Stimulated activated CD4-positive, alpha-beta T cell treated with anti-CD3 and anti-CD28 coated beads, Interleukin-4, amount 100 ng/mL, for 24 hours (primary cell): ENCODE measurements at regions not wholly inside any gene's neighbourhood (a gene's known extent, or its start where the extent isn't known, plus 50 kb on each side); places are given as distances from the start of the nearest gene placed in this dataset.

Experiments used
- DNase-seq: peaks from one replicate; pipeline ENCODE4 v3.0.0-alpha.2; 2020

DNA sequence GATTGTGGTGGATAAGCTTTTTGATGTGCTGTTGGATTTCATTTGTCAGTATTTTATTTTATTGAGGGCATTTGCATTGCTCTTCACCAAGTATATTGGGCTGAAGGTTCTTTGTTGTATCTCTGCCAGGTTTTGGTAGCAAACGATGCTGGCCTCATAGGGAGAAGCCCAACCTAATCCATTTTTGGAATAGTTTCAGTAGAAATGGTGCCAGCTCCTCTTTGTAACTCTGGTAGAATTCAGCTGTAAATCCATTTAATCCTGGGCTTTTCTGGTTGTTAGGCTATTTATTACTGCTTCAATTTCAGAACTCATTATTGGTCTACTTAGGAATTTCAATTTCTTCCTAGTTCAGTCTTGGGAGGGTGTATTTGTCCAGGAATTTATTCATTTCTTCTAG lies 309.8 kb upstream of the SETBP1 start:
- DNase-seq, result no peak

DNA sequence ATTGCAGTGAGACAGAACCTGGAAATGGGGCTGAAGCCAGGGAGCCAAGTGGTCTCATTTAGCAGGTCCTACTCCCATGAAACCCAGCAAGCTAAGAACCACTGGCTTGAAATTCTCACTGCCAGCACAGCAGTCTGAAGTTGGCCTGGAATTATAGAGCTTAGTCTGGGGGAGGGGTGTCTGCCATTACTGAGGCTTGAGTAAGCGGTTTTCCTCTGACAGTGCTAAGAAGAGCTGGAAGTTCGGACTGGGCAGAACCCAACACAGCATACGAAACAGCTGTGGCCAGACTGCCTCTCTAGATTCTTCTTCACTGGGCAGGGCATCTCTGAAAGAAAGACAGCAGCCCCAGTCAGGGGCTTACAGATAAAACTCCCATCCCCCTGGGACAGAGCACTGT lies 305.7 kb upstream of the SETBP1 start:
- DNase-seq, result no peak

DNA sequence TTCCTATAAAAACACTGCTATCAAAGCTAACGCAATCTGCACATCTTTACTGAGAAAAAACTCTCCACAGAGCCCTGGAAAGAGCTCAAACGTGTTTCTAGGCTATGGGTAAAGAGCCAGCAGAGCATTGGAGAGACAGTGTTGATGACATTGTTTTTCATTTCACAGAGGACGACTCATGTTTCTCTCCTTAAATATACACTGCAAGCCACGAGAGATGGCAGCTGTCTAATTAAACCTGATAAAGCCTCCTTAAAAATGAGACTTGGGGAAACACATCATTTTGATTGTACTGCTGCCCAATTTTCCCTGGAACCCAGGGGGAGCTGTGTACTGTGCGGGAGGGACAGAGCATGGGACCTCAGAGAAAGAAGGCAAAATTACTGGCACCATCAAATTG lies 294.3 kb upstream of the SETBP1 start:
- no peak for DNase-seq

DNA sequence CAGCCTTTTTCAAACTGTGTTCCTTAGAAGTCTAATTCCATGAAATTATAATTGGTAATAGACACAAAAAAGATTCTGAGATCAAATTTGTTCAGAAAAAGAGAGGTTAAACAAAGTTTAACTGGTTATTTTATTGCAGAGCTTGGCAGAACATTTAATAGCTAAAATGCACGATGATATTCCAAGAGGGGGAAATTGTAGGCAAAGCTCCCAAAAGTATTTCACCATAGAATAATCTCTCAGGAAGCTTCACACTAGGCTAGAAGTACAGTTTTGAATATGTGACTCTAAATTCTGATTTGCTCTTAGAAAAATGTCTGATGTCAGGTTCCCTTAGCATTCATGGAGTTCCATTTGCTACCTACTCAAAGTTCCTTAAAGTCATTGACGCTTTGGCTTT lies 292.4 kb upstream of the SETBP1 start:
- DNase-seq, result no peak

DNA sequence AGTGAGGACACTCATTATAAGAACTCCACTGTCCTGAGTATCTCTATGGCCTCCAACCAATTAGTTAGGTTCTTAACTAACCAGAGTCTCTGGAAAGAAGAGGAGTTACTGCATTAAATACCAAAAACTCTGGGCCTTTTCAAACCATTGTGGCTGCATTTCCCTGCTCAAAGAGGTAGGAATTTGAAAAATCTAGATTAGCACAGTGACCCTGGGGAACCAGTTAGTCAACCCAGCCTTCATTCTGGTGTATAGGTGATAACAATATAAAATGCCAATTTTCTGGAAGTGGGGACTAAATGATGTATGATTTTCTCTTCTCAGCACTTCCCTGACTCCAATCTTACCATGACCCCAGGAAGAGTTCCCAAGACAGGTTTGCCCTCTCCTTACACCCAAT lies 287.8 kb upstream of the SETBP1 start:
- DNase-seq, result no peak

DNA sequence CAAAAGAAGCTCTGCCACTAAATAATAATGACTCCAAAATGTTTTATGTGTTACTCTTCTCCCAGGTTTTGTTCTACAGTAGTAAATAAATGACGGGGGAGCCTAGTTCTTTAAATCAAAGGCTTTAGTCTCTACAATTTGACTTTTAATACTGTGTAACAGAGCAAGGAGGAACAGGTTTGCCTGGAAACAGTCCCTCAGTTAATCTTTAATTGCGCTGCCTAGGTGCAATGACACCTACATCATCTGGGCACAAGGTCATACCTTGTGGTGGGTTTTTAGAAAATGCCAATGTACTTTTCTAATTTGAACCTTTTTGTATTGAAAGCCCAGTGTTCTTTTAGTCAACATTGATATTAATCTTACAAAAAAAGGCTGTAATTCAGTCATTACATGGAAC lies 287.3 kb upstream of the SETBP1 start:
- no peak for DNase-seq

DNA sequence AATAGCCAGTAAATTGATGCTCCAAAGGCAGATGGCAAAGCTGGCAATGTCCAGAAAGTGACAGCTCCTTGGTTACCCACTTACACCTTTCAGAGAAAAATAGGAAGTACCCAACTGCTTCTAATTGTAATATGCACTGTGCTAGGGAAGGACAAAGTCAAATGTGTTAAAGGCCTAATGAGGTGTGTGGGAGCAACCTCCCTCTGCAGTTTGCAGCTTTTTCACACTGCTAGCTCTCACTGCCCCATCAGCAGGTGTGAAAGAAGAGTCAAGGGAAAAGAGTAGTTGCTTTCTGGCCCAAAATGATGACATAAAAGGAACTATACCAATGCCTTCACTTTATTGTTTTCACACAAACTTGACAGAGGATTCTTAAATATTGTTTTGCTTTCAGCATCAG lies 284.1 kb upstream of the SETBP1 start:
- no peak for DNase-seq

DNA sequence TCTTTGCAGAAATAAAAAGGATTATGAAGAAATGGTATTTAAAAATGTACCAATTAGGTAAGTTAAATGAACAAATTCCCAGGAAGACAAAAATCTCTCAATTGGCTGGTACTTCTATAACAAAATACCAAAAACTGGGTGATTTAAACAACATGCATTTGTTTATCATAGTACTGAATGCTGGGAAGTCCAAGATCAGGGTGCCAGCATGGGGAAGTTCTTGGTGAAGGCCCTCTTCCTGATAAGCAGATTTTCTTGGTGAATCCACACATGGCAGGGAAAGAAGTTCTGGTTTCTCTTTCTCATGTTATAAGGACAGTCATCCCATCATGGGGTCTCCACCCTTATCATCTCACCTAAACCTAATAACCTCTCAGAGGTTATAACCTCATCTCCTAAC lies 271.6 kb upstream of the SETBP1 start:
- DNase-seq, result no peak

DNA sequence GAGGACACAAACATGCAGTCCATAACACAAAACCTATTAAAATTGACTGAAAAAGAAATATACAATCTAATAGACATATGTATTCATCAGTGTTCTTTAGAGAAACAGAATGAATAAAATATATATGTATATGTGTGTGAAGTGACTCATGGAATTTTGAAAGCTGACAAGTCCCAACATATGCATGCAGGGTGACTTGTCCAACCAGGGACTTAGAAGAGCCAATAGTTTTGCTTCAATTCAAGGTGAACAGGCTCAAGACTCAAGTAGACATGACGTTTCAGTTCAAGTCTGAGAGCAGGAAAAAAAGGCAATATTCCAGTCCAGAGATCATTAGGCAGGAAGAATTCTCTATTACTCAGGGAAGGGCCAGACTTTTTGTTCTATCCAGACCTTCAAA lies 271.2 kb upstream of the SETBP1 start:
- no peak for DNase-seq

DNA sequence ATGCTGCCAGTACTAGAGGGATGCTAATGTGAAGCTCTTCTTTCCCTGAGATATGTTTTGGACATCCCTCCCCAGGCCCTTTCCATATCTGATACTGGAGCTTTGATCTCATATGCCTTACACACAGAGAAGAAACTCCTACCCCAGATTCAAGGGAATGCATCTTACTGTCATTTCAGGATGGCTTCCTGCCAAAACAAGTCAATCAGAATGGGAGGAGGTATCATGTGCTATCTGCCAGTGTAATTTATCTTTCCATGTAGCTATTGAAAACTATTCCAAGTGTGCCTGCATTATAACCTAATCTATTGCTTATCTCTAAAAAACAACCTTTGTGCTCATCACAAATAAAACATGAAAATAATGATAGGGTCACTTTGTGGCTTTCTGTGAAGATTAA lies 269.9 kb upstream of the SETBP1 start:
- no peak for DNase-seq

DNA sequence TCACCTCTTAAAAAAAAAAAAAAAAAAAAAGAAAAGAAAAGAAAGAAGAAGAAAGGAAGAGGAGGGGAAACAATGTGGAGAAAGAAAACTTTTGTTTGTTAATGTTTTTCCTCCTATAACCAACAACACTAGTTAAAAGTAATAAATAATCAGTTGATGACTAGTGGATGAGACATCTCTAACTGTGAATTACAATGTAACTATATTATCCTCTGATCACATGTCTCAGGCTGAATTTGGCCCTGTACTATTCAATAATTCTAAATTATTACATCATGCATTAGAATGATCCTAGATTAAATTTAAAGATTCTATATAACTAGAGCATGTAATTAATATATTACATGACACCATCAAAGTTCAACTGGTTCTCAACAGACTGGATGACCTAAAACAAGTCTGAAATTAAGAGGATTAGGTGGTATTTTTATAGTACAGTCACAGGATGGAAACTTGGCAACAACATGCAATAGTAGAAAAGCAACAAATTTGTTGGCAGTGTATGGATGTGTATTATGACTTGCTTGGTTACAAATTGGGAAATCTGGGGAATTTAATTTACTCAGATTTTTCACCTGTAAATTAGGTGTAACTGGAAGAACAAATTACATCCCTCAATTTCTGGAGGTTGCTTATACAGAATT lies 269.3 kb upstream of the SETBP1 start:
- DNase-seq, result no peak

DNA sequence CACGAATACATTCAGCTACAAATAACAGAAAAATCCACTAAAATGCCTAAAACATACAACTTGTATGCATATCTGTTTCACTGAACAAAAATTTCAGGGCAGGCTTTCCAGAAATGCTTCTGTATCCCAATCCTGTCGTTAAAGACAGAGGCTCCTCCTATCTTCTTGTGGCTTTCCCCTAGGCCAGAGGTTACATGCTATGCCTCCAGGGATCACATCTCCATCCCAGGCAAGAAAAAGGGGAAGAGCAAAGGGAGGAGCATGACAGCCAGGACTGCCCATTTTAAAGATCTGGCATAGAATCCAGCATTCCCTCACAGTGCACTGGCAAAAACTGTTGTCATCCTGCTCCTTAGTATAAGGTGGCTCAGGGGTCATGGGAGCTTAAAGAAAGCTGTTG lies 268.7 kb upstream of the SETBP1 start:
- no peak for DNase-seq

DNA sequence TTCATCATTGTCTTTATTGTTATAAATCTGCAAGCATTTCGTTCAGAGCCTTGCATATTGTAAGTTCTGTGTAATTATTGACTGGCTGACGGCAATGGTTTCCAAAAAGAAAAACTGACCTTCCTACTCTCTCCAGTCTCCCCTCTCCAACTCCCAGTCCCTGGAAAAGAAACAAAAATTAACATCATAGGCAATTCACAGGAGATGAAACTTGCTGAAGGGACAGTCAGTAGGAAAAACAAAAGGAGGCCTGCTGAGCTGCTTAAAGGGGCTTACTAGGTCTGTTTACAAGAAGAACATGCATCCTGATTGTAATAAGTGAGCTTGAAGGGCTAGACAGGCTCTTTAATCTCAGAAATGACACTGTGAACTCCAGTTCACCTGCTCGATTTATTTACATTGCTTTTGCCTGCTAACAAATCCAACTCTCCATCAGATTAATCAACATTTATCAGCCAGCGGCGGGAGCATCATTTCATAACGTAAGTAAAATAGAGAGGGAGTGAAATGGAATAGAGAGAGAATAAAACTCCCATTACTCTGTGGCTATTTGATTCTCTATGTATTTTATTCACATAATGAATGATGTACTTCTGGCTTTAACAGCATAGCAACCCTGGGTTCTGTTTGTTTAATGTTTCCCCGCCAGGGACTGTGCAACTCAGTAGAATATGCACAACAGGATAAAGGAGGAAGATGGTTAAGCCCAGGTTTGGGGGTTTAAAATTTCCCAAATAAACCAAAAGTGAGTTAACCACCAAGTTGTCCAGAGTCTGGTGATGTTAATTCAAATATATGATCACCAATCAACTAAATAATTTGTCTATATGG lies 256.7 kb upstream of the SETBP1 start:
- no peak for DNase-seq

DNA sequence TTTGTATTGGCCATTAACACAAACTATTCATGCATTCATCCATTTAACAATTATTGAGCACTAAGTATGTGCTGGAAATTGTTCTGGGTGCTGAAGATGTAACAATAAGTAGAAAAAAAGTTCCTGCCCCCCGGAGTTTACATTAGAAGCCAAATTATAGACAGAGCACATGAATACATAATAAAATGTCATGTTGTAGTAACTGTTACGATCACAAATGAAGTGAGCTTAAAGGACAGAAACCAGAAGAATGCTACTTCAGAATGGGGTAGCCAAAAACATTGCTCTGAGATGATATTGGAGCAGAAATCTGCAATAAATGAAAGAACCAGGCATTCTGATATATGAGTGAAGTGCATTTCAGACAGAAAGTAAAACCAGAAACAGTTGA lies 256.0 kb upstream of the SETBP1 start:
- DNase-seq, result no peak

DNA sequence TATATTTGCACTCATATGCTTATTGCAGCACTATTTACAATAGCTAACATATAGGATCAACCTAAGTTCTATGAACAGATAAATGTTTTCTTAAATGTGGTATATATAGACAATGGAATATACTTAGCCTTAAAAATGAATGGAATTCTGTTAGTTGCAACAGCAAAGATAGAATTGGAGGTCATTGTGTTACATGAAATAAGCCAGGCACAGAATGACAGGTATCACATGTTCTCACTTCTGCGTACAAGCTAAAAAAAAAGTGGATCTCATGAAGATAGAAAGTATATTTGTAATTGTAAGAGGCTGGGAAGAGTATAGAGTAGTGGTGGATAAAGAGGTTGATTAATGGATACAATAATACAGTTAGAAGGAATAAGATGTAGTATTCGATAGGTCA lies 255.5 kb upstream of the SETBP1 start:
- DNase-seq, result no peak

DNA sequence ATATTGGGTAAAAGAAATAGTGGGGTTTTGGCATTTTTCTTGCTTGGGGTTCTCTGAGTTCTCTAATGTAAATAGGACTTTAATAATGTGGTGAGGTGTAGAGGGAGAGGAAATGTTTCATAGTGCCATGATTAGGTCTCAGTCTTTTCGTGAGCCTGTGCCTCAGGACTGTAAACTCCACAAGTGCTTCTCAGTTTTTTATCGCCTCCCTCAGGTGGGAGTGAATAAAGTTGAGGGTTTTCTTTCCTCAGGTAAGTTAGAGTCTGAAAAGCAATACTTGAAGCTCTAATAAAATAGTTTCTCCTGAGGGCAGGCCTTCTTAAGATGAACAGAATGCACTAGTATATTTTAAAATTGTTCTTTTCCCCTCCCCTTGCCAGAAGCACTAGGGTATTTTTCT lies 243.1 kb upstream of the SETBP1 start:
- no peak for DNase-seq

DNA sequence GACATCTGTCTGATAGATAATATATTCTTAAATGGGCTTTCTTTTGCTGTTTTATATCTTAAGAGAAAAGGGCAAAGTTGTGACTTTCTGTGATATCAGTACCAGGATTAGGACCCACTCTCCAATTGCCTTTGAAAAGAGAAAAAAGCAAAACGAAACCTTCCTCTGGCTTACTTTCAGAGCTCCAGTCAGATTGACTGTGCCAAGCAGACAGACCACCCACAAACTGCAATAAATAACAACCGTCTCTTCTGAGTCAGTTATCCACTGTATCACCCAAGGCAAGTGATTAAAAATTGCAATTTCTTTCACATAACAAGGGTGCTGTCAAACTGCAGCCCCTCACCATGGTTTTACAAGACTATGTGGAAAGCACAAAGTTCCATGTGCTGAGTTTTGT lies 230.5 kb upstream of the SETBP1 start:
- DNase-seq, result no peak

DNA sequence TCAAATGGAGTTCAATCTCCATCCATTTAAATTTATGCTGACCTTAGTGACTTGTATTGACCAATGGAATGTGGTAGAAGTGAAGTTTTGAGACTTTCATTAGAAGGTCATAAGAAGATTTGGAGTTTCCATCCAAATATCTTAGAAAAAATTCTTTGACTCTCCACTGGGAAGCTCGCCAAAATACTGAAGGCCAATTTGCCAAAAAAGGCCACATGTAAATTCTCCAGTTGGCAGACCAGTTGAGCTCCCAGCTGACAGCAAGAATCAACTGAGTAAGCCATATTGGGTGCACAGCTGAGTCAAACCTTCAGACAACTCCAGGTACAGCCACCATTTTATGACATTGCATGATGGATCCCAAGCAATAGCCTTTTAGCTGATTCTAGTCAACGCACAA lies 228.3 kb upstream of the SETBP1 start:
- DNase-seq, result no peak

DNA sequence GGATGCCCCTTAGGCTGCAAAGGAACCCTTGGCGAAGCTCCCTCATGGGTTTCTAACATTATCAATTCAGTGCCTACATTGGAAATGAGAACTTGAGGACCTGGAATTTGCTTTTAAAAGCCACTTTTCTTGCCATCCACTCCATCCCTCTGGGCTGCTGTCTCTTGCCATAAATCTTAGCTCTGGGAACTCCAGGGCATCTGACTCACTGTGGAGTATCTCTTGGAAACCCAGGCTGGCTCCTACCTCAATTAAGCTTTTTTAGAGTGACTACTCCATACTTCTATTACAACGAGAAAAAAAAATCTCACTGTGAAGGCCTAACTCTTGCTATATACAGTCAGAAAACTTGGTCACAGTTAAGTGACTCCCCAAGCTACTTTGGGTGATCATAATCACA lies 227.2 kb upstream of the SETBP1 start:
- DNase-seq, result no peak

DNA sequence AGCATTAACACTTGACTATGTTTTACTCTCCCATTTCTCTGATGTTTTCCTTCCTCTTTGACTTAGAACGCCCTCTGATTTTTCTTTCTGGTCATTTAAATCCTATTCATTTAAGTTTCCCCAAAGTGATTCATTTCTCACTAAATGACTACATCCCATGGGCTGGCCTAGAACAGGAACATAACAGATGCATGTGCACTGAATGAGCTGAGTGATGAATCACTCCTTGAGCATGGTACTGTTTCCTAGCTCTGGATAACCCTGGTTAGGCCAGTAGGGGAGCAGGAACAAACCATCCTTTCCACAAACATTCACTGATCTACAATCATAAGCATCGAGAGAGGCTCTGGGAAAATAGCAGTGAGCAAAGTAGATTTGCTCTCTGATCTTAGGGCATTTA lies 221.9 kb upstream of the SETBP1 start:
- no peak for DNase-seq

DNA sequence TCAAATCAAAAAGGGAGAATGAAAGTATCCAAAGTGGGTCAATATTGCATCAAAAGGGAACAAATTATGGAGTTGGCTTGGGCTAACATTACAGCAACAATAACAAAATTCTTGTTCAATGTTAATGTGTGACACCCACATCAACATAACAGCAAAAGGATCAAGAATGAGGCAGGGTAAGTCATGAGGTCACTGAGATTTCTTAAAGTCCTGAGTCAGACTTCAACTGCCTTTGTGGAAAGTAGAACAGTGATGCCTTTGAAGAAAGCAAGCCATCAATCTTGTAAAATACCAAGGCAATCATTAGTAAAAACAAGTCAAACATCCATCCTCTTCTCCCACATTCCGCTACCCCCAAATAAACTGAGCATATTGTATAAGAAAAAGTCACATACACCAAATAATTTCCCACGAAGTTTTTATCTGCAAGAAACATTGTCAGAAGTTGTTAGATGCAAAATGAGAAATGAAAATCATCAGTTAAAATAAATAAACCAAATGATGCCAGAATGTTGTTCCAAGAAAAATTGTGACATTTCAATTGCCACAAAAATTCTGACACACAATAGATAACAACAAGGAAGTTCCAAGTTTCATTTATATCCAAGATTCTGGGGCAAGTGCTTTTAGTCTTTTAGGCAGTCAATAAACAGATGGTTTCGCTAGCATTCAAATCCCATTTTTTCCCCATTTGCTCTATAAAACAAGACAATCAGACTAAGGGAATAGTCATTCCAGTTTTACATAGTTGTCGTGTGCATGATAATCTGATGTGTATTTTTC lies 216.1 kb upstream of the SETBP1 start:
- DNase-seq, result no peak

DNA sequence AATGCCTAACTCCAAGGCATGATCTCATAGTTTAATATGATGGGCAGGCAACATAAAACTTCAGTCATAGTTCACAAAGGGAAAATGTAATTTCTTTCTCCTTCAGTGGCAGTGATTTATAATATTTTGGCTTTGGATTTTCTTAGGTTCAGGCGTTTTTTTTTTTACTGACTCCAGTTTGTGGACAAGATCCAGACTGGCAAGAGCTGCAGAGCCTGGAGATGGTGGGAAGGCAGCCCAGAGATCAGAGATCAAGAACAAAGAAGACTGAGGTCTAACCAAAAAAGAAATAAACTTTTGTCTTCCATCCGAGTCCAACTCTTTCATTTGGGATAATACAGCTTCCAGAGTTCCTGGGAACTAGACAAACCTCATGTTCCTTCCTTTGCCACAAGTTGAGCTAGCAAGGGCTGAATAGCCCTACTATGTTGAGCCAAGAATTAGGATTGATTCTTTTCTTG lies 215.3 kb upstream of the SETBP1 start:
- no peak for DNase-seq

DNA sequence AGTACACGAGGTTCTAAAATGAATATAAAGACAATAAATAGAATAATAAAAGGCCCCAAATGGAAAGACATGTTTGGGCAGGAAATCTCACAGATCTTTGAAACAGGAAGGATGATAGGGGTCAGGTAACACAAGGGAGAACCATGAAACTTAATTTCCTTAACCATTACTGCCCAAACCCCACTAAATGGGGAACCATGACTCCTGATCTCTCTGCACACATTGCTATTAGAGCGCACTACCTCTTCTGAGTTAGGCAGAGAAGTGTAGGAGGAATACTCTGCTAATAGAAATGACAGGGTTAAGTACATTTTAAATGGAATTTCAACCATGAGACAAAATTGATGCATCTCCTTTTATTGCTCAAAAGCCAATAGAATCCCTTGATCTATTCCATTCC lies 213.7 kb upstream of the SETBP1 start:
- no peak for DNase-seq

DNA sequence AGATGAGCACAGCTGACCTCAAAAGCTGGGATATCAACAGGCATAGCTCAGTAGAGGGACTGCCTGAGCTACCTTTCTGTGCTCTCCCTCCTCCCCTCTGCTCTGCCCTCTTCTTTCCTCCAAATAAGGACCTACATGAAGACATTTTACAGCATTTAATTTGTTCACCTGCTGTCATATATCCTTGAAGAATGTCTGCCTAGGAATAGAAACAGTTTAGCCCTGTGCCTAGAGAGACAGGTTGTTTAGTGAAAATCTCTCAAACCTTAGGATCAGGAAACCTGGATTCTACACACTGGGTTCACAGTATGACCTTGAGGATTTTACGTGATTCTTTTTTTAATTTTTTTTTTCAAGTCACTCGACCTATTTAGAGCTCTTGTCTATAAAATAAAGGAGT lies 213.0 kb upstream of the SETBP1 start:
- DNase-seq, result no peak
